Activated CD8-positive, alpha-beta T cell treated with anti-CD3 and anti-CD28 coated beads for 36 hours (primary cell): ENCODE measurements at regions not wholly inside any gene's neighbourhood (a gene's known extent, or its start where the extent isn't known, plus 50 kb on each side); places are given as distances from the start of the nearest gene placed in this dataset.

ENCODE experiments used
- ATAC-seq: fragments of 200-7000 bp; cut with Tn5 transposase; one replicate; pipeline ENCODE4 v1.10.0; 2021; ENCODE audit warnings: mild to moderate bottlenecking, moderate library complexity
- CTCF ChIA-PET: fragments of 350-600 bp; sonication (Branson Sonifier 250); formaldehyde crosslinking; loops from one replicate; lab custom pipeline; 2021; ENCODE audit warnings: antibody characterized with exemption; lab: Charles Lee
- POLR2A ChIA-PET: fragments of 350-600 bp; sonication (Branson Sonifier 250); formaldehyde crosslinking; loops from one replicate; lab custom pipeline; 2021; ENCODE audit warnings: antibody characterized with exemption; lab: Charles Lee
- DNase-seq: peaks from one replicate; pipeline ENCODE4 v3.0.0-alpha.2; 2020
- H3K27ac Mint-ChIP-seq: one replicate; pipeline ENCODE4 v1.8.0; 2021; ENCODE audit warnings: mild to moderate bottlenecking, mixed read lengths
- H3K27me3 Mint-ChIP-seq: one replicate; pipeline ENCODE4 v1.8.0; 2021; ENCODE audit warnings: mixed read lengths
- H3K36me3 Mint-ChIP-seq: one replicate; pipeline ENCODE4 v1.8.0; 2021; ENCODE audit warnings: low read depth, mixed read lengths
- H3K4me1 Mint-ChIP-seq: one replicate; pipeline ENCODE4 v1.8.0; 2021; ENCODE audit warnings: low read depth, mixed read lengths
- H3K4me3 Mint-ChIP-seq: one replicate; pipeline ENCODE4 v1.8.0; 2021; ENCODE audit warnings: mild to moderate bottlenecking, moderate library complexity, mixed read lengths
- H3K9me3 Mint-ChIP-seq: one replicate; pipeline ENCODE4 v1.8.0; 2021; ENCODE audit warnings: mixed read lengths
- CTCF ChIP-seq: fragments of 200-600 bp; IDR thresholded peaks from one replicate; pipeline ENCODE4 v1.8.0; 2022; ENCODE audit warnings: antibody characterized with exemption, mild to moderate bottlenecking
- intact Hi-C: fragments of 100-400 bp; cut with micrococcal nuclease; formaldehyde crosslinking; loops from one replicate; pipeline ENCODE4 v1.10.0; 2022

GRCh38 chr18:28406533-28406932 lies 229.6 kb upstream of the CDH2 start:
- ATAC-seq: no peak
- H3K9me3 Mint-ChIP-seq: peaks cover 12% of the 10 kb centered on the region
- no peak for TF ChIP-seq CTCF
- no peaks in the 10 kb centered on the region for H3K27me3 Mint-ChIP-seq
- H3K27ac Mint-ChIP-seq: no peak overlapping the region
- H3K4me3 Mint-ChIP-seq: no peak overlapping the region
- no peaks in the 10 kb centered on the region for H3K36me3 Mint-ChIP-seq
- CTCF ChIA-PET: no interaction called here
- POLR2A ChIA-PET: no interaction called here
- intact Hi-C loops: no loop called here
- H3K4me1 Mint-ChIP-seq: no peaks in the 10 kb centered on the region
- DNase-seq: no peak

GRCh38 chr18:28404694-28405093 lies 227.8 kb upstream of the CDH2 start:
- Mint-ChIP-seq H3K27me3 (no peaks in the 10 kb centered on the region), H3K36me3 (no peaks in the 10 kb centered on the region), H3K9me3 (peaks cover 10% of the 10 kb centered on the region), H3K4me1 (no peaks in the 10 kb centered on the region), H3K27ac (no peak overlapping the region), H3K4me3 (no peak overlapping the region)
- DNase-seq (no peak), ATAC-seq (no peak)
- ChIA-PET CTCF (interaction anchor here (0.7 kb wide), 1 partner anchor 242 kb away, joined by 3 read pairs; no protein-coding TSS in a partner anchor), POLR2A (interaction anchor here (0.6 kb wide), 1 partner anchor 949 kb away, joined by 6 read pairs; no protein-coding TSS in a partner anchor)
- intact Hi-C loops: no loop called here
- TF ChIP-seq CTCF: no peak

GRCh38 chr18:28399781-28400362 lies 222.9 kb upstream of the CDH2 start:
- no peaks in the 10 kb centered on the region for H3K36me3 Mint-ChIP-seq
- no peak overlapping the region for H3K27ac Mint-ChIP-seq
- ChIA-PET CTCF (no interaction called here), POLR2A (no interaction called here)
- no peak overlapping the region for H3K4me3 Mint-ChIP-seq
- no peaks in the 10 kb centered on the region for H3K27me3 Mint-ChIP-seq
- no peaks in the 10 kb centered on the region for H3K4me1 Mint-ChIP-seq
- DNase-seq (no peak), ATAC-seq (no peak)
- peaks cover 15% of the 10 kb centered on the region for H3K9me3 Mint-ChIP-seq
- intact Hi-C loops: no loop called here
- TF ChIP-seq CTCF: no peak

GRCh38 chr18:28398471-28398870 lies 221.5 kb upstream of the CDH2 start:
- DNase-seq (no peak), ATAC-seq (no peak)
- intact Hi-C loops: no loop called here
- H3K4me1 Mint-ChIP-seq: no peaks in the 10 kb centered on the region
- H3K4me3 Mint-ChIP-seq: no peak overlapping the region
- H3K27me3 Mint-ChIP-seq: no peaks in the 10 kb centered on the region
- no peak overlapping the region for H3K27ac Mint-ChIP-seq
- ChIA-PET POLR2A (no interaction called here), CTCF (no interaction called here)
- H3K9me3 Mint-ChIP-seq: peaks cover 18% of the 10 kb centered on the region
- H3K36me3 Mint-ChIP-seq: no peaks in the 10 kb centered on the region
- no peak for TF ChIP-seq CTCF

- Mint-ChIP-seq H3K27ac (no peak overlapping the region), H3K36me3 (no peaks in the 10 kb centered on the region), H3K4me1 (no peaks in the 10 kb centered on the region), H3K9me3 (peaks cover 25% of the 10 kb centered on the region), H3K4me3 (no peak overlapping the region), H3K27me3 (no peaks in the 10 kb centered on the region)
- POLR2A ChIA-PET: no interaction called here
- CTCF ChIA-PET: no interaction called here
- TF ChIP-seq CTCF: no peak
- intact Hi-C loops: no loop called here
- DNase-seq (no peak), ATAC-seq (no peak)
Measured at GRCh38 chr18:28390022-28390421, 213.1 kb upstream of the CDH2 start.
